IMR-90 (cell line): ENCODE measurements at regions not wholly inside any gene's neighbourhood (a gene's known extent, or its start where the extent isn't known, plus 50 kb on each side); places are given as distances from the start of the nearest gene placed in this dataset.
A peak's percentile ranks its signal among the peaks of the same experiment; 100 is the strongest.

Experiments used
- BHLHE40 ChIP-seq: fragments of 150-350 bp; IDR thresholded peaks from 2 replicates; pipeline ENCODE4 v1.6.1; 2016; ENCODE audit warnings: mild to moderate bottlenecking, low read depth, low read length
- CEBPB ChIP-seq: IDR thresholded peaks from 2 replicates; pipeline ENCODE4 v1.6.1; 2012; ENCODE audit warnings: low read depth, low read length, improper control_type of control experiment
- CTCF ChIP-seq: conservative IDR thresholded peaks from 2 replicates; pipeline ENCODE4 v1.5.1; 2012; ENCODE audit warnings: mild to moderate bottlenecking, low read depth, low read length, improper control_type of control experiment
- FOS ChIP-seq: fragments of 150-350 bp; IDR thresholded peaks from 2 replicates; pipeline ENCODE4 v1.6.1; 2016; ENCODE audit warnings: low read depth, low read length
- MAFK ChIP-seq: IDR thresholded peaks from 2 replicates; pipeline ENCODE4 v1.6.1; 2012; ENCODE audit warnings: low read depth, low read length, improper control_type of control experiment
- MAZ ChIP-seq: IDR thresholded peaks from 2 replicates; pipeline ENCODE4 v1.6.1; 2012; ENCODE audit warnings: low read depth, mild to moderate bottlenecking, low read length, improper control_type of control experiment, moderate library complexity, borderline replicate concordance
- POLR2A ChIP-seq: IDR thresholded peaks from 2 replicates; pipeline ENCODE4 v1.6.1; 2012; ENCODE audit warnings: mild to moderate bottlenecking, low read depth, low read length
- RAD21 ChIP-seq: IDR thresholded peaks from 2 replicates; pipeline ENCODE4 v1.6.1; 2012; ENCODE audit warnings: low read length, improper control_type of control experiment
- RCOR1 ChIP-seq: IDR thresholded peaks from 2 replicates; pipeline ENCODE4 v1.6.1; 2012; ENCODE audit warnings: mild to moderate bottlenecking, low read length, improper control_type of control experiment; ENCODE audit not compliant: insufficient replicate concordance
- RFX5 ChIP-seq: IDR thresholded peaks from 2 replicates; pipeline ENCODE4 v1.8.0; 2012; ENCODE audit warnings: low read depth, mild to moderate bottlenecking, low read length, moderate library complexity
- SMC3 ChIP-seq: fragments of 150-350 bp; IDR thresholded peaks from 2 replicates; pipeline ENCODE4 v1.6.1; 2016; ENCODE audit warnings: low read depth, mild to moderate bottlenecking, antibody characterized with exemption, low read length, moderate library complexity

- TF ChIP-seq CTCF (no peak), RAD21 (no peak), SMC3 (no peak), POLR2A (no peak), CEBPB (no peak), RFX5 (no peak), MAFK (no peak), BHLHE40 (peak; percentile 16; the same call in 1 of the 2 replicates), MAZ (no peak), RCOR1 (no peak), FOS (no peak)
These were observed 179.6 kb upstream of the JARID2 start for GRCh38 chr6:15066089-15066758.
